ENCODE measurements at regions not wholly inside any gene's neighbourhood (a gene's known extent, or its start where the extent isn't known, plus 50 kb on each side); places are given as distances from the start of the nearest gene placed in this dataset.

DNA sequence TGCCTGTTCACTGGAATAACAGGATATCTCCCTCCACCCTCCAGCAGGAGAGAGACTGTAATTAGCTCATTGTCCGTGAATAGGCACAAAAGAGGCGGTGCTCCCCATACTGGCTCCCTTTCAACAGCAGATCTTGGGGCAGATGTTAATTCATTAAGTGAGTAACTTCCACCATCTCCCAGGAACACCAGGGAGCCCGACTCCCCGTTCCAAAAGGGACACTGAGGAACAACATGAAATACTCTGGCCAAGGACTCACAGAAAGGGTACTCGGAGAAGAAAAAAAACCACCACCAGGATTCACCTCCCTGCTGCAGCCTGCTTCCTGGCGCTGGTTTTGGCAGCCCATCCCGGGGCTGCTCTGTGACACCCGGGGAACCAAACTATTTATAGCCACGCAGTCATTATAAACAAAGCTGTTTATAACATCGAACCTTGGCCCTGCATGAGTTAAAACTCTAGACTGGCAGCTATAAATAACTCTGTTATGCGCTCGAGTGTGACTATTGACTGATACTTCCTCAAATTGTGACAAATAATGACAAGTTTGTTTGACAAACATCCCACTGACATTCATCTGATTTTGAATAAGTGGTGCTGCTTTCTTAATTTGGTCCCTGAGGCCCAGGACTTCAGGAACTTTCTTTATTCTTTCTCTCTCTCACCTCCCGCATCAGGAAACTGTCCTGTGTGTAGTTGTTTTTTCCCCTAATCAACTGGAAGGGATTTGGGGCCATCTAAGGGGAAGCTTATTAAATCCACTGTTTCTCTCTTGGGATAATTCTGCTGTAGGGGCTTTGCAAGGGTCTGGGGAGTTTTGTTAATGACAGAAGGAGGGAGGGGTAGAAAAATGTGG, 521.6 kb downstream of the CD83 start:
- POLR2A ChIA-PET = interaction anchor here (1.3 kb wide), 1 partner anchor 12 kb away, joined by 3 read pairs; no protein-coding TSS in a partner anchor
- H3K9me3 ChIP-seq = no peaks in the 10 kb centered on the region

GRCh38 chr6:14639983-14640599, 522.5 kb downstream of the CD83 start:
- ChIA-PET CTCF (no interaction called here), POLR2A (interaction anchor here (1.3 kb wide), 1 partner anchor 11 kb away, joined by 3 read pairs; no protein-coding TSS in a partner anchor)
- no peak overlapping the region for H3K4me3 ChIP-seq (ENCODE audit: low read depth in 2 of 2, low read length in 1 of 2)

More for the DNA sequence above, 521.6 kb downstream of the CD83 start:
- H3K9me2 ChIP-seq = no peaks in the 10 kb centered on the region
- CTCF ChIA-PET = no interaction called here
- TF ChIP-seq FOXM1 (IDR thresholded peaks at IDR 0.05; ENCODE audit: low read depth) (no peak), POLR2AphosphoS5 (IDR thresholded peaks at IDR 0.05; ENCODE audit: low read depth, low read length) (no peak)
- H3K36me3 ChIP-seq (replicated peaks in 1 of 2; ENCODE audit: control insufficient read depth in 1 of 2, insufficient read depth in 2 of 2, low read length in 1 of 2) = no peaks in the 10 kb centered on the region
- no peak overlapping the region for H3K4me2 ChIP-seq
- no peaks in the 10 kb centered on the region for H3K79me2 ChIP-seq (ENCODE audit: insufficient read depth)
- 39% methylated on average over 11 of the region's 13 CpGs for WGBS (ENCODE audit: low lambda C conversion rate)
- H3K4me1 ChIP-seq (ENCODE audit: control insufficient read depth in 1 of 2, insufficient read depth in 2 of 2, low read depth in 1 of 2, low read length in 1 of 2) = peaks cover 0 to 2% of the 10 kb centered on the region in 2 experiments; a peak in 3 of 4 replicates
- peak; percentile 22 for DNase-seq
- H2AFZ ChIP-seq (ENCODE audit: low read depth) = no peak overlapping the region
- no peaks in the 10 kb centered on the region for H3F3A ChIP-seq (replicated peaks; ENCODE audit: insufficient read depth)
- no peak overlapping the region for H3K4me3 ChIP-seq (ENCODE audit: low read depth in 2 of 2, low read length in 1 of 2)
- no peaks in the 10 kb centered on the region for H3K27me3 ChIP-seq (ENCODE audit: insufficient read depth)
- no peak overlapping the region for H3K27ac ChIP-seq (ENCODE audit: low read depth in 2 of 2, low read length in 1 of 2)
- H3K9ac ChIP-seq = no peak overlapping the region
- H4K20me1 ChIP-seq (ENCODE audit: insufficient read depth) = no peaks in the 10 kb centered on the region

More at GRCh38 chr6:14639983-14640599, 522.5 kb downstream of the CD83 start:
- H3K4me1 ChIP-seq (ENCODE audit: control insufficient read depth in 1 of 2, insufficient read depth in 2 of 2, low read depth in 1 of 2, low read length in 1 of 2) = peaks cover 0 to 2% of the 10 kb centered on the region in 2 experiments; a peak in 3 of 4 replicates
- no peak overlapping the region for H3K9ac ChIP-seq
- no peaks in the 10 kb centered on the region for H3K27me3 ChIP-seq (ENCODE audit: insufficient read depth)
- H3K36me3 ChIP-seq (replicated peaks in 1 of 2; ENCODE audit: control insufficient read depth in 1 of 2, insufficient read depth in 2 of 2, low read length in 1 of 2) = no peaks in the 10 kb centered on the region
- H3K9me3 ChIP-seq = no peaks in the 10 kb centered on the region
- no peaks in the 10 kb centered on the region for H4K20me1 ChIP-seq (ENCODE audit: insufficient read depth)
- no peaks in the 10 kb centered on the region for H3F3A ChIP-seq (replicated peaks; ENCODE audit: insufficient read depth)
- DNase-seq = no peak
- WGBS (ENCODE audit: low lambda C conversion rate) = 71% methylated on average over 12 of the region's 12 CpGs
- no peak overlapping the region for H2AFZ ChIP-seq (ENCODE audit: low read depth)
- no peak overlapping the region for H3K4me2 ChIP-seq
- H3K79me2 ChIP-seq (ENCODE audit: insufficient read depth) = no peaks in the 10 kb centered on the region
- H3K9me2 ChIP-seq = no peaks in the 10 kb centered on the region
- TF ChIP-seq ELF1 (IDR thresholded peaks at IDR 0.05) = no peak
- TF ChIP-seq REST (IDR thresholded peaks at IDR 0.05; ENCODE audit: low read depth, low read length) = no peak
- TF ChIP-seq MXI1 (IDR thresholded peaks at IDR 0.05; ENCODE audit: low read depth, low read length) = no peak
- no peak for TF ChIP-seq RFX5 (IDR thresholded peaks at IDR 0.05; ENCODE audit: low read length)
- no peak for TF ChIP-seq EZH2phosphoT487 (IDR thresholded peaks at IDR 0.05; ENCODE audit: borderline replicate concordance, low read depth)
- no peak for TF ChIP-seq SIN3A (IDR thresholded peaks at IDR 0.05; ENCODE audit: borderline replicate concordance, low read depth, low read length)
- no peak for TF ChIP-seq SMC3 (IDR thresholded peaks at IDR 0.05; ENCODE audit: low read depth, low read length)
- no peak for TF ChIP-seq USF1 (IDR thresholded peaks at IDR 0.05; ENCODE audit: borderline replicate concordance, low read depth)
- no peak for TF ChIP-seq POLR2AphosphoS5 (IDR thresholded peaks at IDR 0.05; ENCODE audit: low read depth, low read length)
- no peak for TF ChIP-seq TAF1 (IDR thresholded peaks at IDR 0.05; ENCODE audit: borderline replicate concordance, low read depth, low read length)
- no peak for TF ChIP-seq RXRA (IDR thresholded peaks at IDR 0.05; ENCODE audit: borderline replicate concordance, low read depth)
- no peak for TF ChIP-seq CTCF (IDR thresholded peaks at IDR 0.05)
- no peak for TF ChIP-seq MEF2A (IDR thresholded peaks at IDR 0.05; ENCODE audit: borderline replicate concordance, low read depth)
- H3K27ac ChIP-seq (ENCODE audit: low read depth in 2 of 2, low read length in 1 of 2) = no peak overlapping the region

Data from SK-N-SH (cell line).